ENCODE measurements at regions not wholly inside any gene's neighbourhood (a gene's known extent, or its start where the extent isn't known, plus 50 kb on each side); places are given as distances from the start of the nearest gene placed in this dataset.
"Not testable (repeated sequence)": the region's sequence is repeated elsewhere in the genome, so short reads cannot be mapped to it uniquely, and the experiment has no call there.

DNA sequence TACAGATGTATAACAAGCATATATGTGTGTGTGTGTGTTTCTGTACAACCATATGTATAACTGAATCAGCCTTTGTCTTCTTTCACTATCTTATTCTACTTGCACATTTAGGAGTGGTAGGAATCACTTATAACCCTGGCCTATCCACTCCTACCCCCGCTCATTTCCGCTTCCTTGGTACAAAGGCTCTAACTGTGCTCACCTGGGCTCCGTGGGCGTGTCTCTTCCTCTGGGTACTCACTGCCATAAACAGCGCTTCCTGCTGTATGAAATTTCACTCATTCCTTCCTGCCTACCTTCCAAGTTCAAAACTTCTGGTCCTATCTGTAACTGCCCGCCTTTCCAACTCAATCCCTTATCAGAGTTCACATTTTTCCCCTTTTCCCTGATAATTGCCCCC lies 815.5 kb downstream of the EPHA4 start:
- no peak for DNase-seq
- Histone ChIP-seq H2AFZ (ENCODE audit: low read length) (no peak overlapping the region), H3K14ac (ENCODE audit: insufficient read depth, low read length) (no peak overlapping the region)

DNA sequence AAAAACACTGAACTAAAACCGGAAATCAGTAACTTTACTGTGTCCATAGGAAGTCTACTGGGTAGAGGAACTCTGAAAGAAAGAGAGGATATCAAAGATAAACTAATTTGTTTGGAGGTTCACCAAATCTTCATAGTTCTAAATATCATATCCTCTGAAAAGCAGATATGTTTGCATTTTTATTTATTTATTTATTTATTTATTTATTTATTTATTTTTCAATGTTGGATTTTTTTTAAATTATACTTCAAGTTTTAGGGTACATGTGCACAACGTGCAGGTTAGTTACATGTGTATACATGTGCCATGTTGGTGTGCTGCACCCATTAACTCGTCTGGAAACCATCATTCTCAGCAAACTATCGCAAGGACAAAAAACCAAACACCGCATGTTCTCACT lies 813.7 kb downstream of the EPHA4 start:
- not testable (repeated sequence) for H3T11ph ChIP-seq (ENCODE audit: low read length); H3K9ac ChIP-seq (ENCODE audit: extremely low read depth, insufficient read length, low read length); H3K18ac ChIP-seq (ENCODE audit: insufficient read length, low read depth, low read length); H3K36me3 Mint-ChIP-seq (ENCODE audit: insufficient read depth in 1 of 3, low read depth in 3 of 3); H4K8ac ChIP-seq (replicated peaks; ENCODE audit: insufficient read length, low read depth, low read length); H2BK5ac ChIP-seq (ENCODE audit: insufficient read length, low read length); H3K14ac ChIP-seq (ENCODE audit: insufficient read depth, low read length); H4K91ac ChIP-seq (ENCODE audit: insufficient read length, low read depth, low read length); H2AFZ ChIP-seq (ENCODE audit: low read length); H2BK20ac ChIP-seq (ENCODE audit: low read depth, low read length, poor library complexity, severe bottlenecking); H3K23me2 ChIP-seq (ENCODE audit: insufficient read length, low read depth, low read length, poor library complexity, severe bottlenecking); H3K23ac ChIP-seq (ENCODE audit: insufficient read length, low read depth, low read length); H3K79me2 ChIP-seq (ENCODE audit: insufficient read depth, low read length); H3K9me3 ChIP-seq (ENCODE audit: control insufficient read depth, low read depth, low read length); H3K4me2 ChIP-seq (ENCODE audit: insufficient read depth, insufficient read length, low read length); H3K27me3 ChIP-seq (ENCODE audit: insufficient read depth, low read length); DNase-seq; H2BK120ac ChIP-seq (ENCODE audit: low read depth, low read length, poor library complexity, severe bottlenecking); H3K27ac ChIP-seq (ENCODE audit: insufficient read length, low read depth, low read length); H4K20me1 ChIP-seq (ENCODE audit: control insufficient read depth, insufficient read depth, insufficient read length); H3K4ac ChIP-seq (ENCODE audit: low read depth, low read length); H3K27ac Mint-ChIP-seq; H3K4me3 Mint-ChIP-seq; H2BK15ac ChIP-seq (ENCODE audit: low read depth, low read length); H3K4me1 Mint-ChIP-seq; H3K56ac ChIP-seq (ENCODE audit: insufficient read length, low read depth, low read length); H3K9me3 Mint-ChIP-seq; H3K4me1 ChIP-seq (ENCODE audit: insufficient read depth, low read length); H3K27me3 Mint-ChIP-seq (ENCODE audit: low read depth); H2AK5ac ChIP-seq (ENCODE audit: insufficient read length, low read length); H4K5ac ChIP-seq (ENCODE audit: insufficient read length, low read depth, low read length); H3K79me1 ChIP-seq (ENCODE audit: insufficient read depth, low read depth, low read length, poor library complexity, severe bottlenecking); H2BK12ac ChIP-seq (ENCODE audit: insufficient read length, low read depth, low read length)
- no CpG with 5 or more reads among the region's 5 CpGs for WGBS (ENCODE audit: extremely low coverage, insufficient read length, low lambda C conversion rate)

More for the DNA sequence above, 815.5 kb downstream of the EPHA4 start:
- H3K23ac ChIP-seq (ENCODE audit: insufficient read length, low read depth, low read length): no peak overlapping the region
- H2BK15ac ChIP-seq (ENCODE audit: low read depth, low read length): no peak overlapping the region
- no peaks in the 10 kb centered on the region for H4K20me1 ChIP-seq (ENCODE audit: control insufficient read depth, insufficient read depth, insufficient read length)
- no peaks in the 10 kb centered on the region for H3K79me2 ChIP-seq (ENCODE audit: insufficient read depth, low read length)
- Mint-ChIP-seq H3K9me3 (no peaks in the 10 kb centered on the region), H3K4me1 (peaks cover 5 to 8% of the 10 kb centered on the region in 2 experiments), H3K27me3 (ENCODE audit: low read depth) (no peaks in the 10 kb centered on the region; the same call in 1 of the 2 replicates), H3K36me3 (ENCODE audit: insufficient read depth in 1 of 3, low read depth in 3 of 3) (no peaks in the 10 kb centered on the region; a peak in 1 of 7 replicates), H3K27ac (0 out of 7 replicates have a peak overlapping the region, but pooled peaks of 1 of the 3 experiments have one; percentile 0), H3K4me3 (no peak overlapping the region)
- H2AK5ac ChIP-seq (ENCODE audit: insufficient read length, low read length): no peak overlapping the region
- no peak overlapping the region for H3K4me2 ChIP-seq (ENCODE audit: insufficient read depth, insufficient read length, low read length)
- H3K27me3 ChIP-seq (ENCODE audit: insufficient read depth, low read length): peaks cover 2% of the 10 kb centered on the region; the same call in 1 of the 2 replicates
- no peak overlapping the region for H3K9ac ChIP-seq (ENCODE audit: extremely low read depth, insufficient read length, low read length)
- H4K91ac ChIP-seq (ENCODE audit: insufficient read length, low read depth, low read length): no peak overlapping the region
- H2BK12ac ChIP-seq (ENCODE audit: insufficient read length, low read depth, low read length): no peak overlapping the region
- H2BK20ac ChIP-seq (ENCODE audit: low read depth, low read length, poor library complexity, severe bottlenecking): no peak overlapping the region
- H3K4me1 ChIP-seq (ENCODE audit: insufficient read depth, low read length): no peaks in the 10 kb centered on the region; the same call in 1 of the 2 replicates
- H3T11ph ChIP-seq (ENCODE audit: low read length): no peak overlapping the region
- no peak overlapping the region for H3K18ac ChIP-seq (ENCODE audit: insufficient read length, low read depth, low read length)
- H3K4ac ChIP-seq (ENCODE audit: low read depth, low read length): no peak overlapping the region
- no CpG with 5 or more reads among the region's 6 CpGs for WGBS (ENCODE audit: extremely low coverage, insufficient read length, low lambda C conversion rate)
- no peak overlapping the region for H3K56ac ChIP-seq (ENCODE audit: insufficient read length, low read depth, low read length)
- H4K8ac ChIP-seq (replicated peaks; ENCODE audit: insufficient read length, low read depth, low read length): no peak overlapping the region
- TF ChIP-seq, protein P1, sequence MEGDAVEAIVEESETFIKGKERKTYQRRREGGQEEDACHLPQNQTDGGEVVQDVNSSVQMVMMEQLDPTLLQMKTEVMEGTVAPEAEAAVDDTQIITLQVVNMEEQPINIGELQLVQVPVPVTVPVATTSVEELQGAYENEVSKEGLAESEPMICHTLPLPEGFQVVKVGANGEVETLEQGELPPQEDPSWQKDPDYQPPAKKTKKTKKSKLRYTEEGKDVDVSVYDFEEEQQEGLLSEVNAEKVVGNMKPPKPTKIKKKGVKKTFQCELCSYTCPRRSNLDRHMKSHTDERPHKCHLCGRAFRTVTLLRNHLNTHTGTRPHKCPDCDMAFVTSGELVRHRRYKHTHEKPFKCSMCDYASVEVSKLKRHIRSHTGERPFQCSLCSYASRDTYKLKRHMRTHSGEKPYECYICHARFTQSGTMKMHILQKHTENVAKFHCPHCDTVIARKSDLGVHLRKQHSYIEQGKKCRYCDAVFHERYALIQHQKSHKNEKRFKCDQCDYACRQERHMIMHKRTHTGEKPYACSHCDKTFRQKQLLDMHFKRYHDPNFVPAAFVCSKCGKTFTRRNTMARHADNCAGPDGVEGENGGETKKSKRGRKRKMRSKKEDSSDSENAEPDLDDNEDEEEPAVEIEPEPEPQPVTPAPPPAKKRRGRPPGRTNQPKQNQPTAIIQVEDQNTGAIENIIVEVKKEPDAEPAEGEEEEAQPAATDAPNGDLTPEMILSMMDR (conservative IDR thresholded peaks at IDR 0.05): no peak
- H2BK5ac ChIP-seq (ENCODE audit: insufficient read length, low read length): no peak overlapping the region
- H3K23me2 ChIP-seq (ENCODE audit: insufficient read length, low read depth, low read length, poor library complexity, severe bottlenecking): no peaks in the 10 kb centered on the region
- H3K79me1 ChIP-seq (ENCODE audit: insufficient read depth, low read depth, low read length, poor library complexity, severe bottlenecking): no peaks in the 10 kb centered on the region
- H4K5ac ChIP-seq (ENCODE audit: insufficient read length, low read depth, low read length): no peak overlapping the region
- no peaks in the 10 kb centered on the region for H3K9me3 ChIP-seq (ENCODE audit: control insufficient read depth, low read depth, low read length)
- H2BK120ac ChIP-seq (ENCODE audit: low read depth, low read length, poor library complexity, severe bottlenecking): no peak overlapping the region
- no peak overlapping the region for H3K27ac ChIP-seq (ENCODE audit: insufficient read length, low read depth, low read length)
